AG10803 (cell line): ENCODE measurements at regions not wholly inside any gene's neighbourhood (a gene's known extent, or its start where the extent isn't known, plus 50 kb on each side); places are given as distances from the start of the nearest gene placed in this dataset.
"Not testable (repeated sequence)": the region's sequence is repeated elsewhere in the genome, so short reads cannot be mapped to it uniquely, and the experiment has no call there.

Experiments used
- DNase-seq: peaks from one replicate; pipeline ENCODE4 v3.0.0; 2010; ENCODE audit warnings: low read depth
- H3K4me3 ChIP-seq: 2 replicates; pipeline ENCODE4 v1.5.1; 2011; ENCODE audit warnings: mild to moderate bottlenecking, low read length, control low read depth
- CTCF ChIP-seq: conservative IDR thresholded peaks from 2 replicates; pipeline ENCODE4 v1.5.1; 2011; ENCODE audit warnings: mild to moderate bottlenecking, low read length, control low read depth, inconsistent platforms

GRCh38 chr11:15677181-15677580 lies 562.5 kb downstream of the INSC start:
- DNase-seq = no peak
- no peak overlapping the region for H3K4me3 ChIP-seq
- no peak for TF ChIP-seq CTCF

GRCh38 chr11:15683528-15683927 lies 568.8 kb downstream of the INSC start:
- TF ChIP-seq CTCF = no peak
- DNase-seq = no peak
- H3K4me3 ChIP-seq = no peak overlapping the region

GRCh38 chr11:15685306-15685705 lies 570.6 kb downstream of the INSC start:
- TF ChIP-seq CTCF = no peak
- H3K4me3 ChIP-seq = no peak overlapping the region
- DNase-seq = no peak

GRCh38 chr11:15686259-15686658 lies 571.5 kb downstream of the INSC start:
- DNase-seq = not testable (repeated sequence)

GRCh38 chr11:15687342-15687741 lies 572.6 kb downstream of the INSC start:
- no peak overlapping the region for H3K4me3 ChIP-seq
- no peak for DNase-seq
- TF ChIP-seq CTCF = no peak

More at GRCh38 chr11:15686259-15686658, 571.5 kb downstream of the INSC start:
- not testable (repeated sequence) for H3K4me3 ChIP-seq

GRCh38 chr11:15688351-15688792 lies 573.6 kb downstream of the INSC start:
- TF ChIP-seq CTCF = no peak
- no peak for DNase-seq
- H3K4me3 ChIP-seq = no peak overlapping the region

GRCh38 chr11:15690320-15690719 lies 575.6 kb downstream of the INSC start:
- no peak overlapping the region for H3K4me3 ChIP-seq

More at GRCh38 chr11:15690320-15690719, 575.6 kb downstream of the INSC start:
- TF ChIP-seq CTCF = no peak
- DNase-seq = no peak
